ENCODE measurements at regions not wholly inside any gene's neighbourhood (a gene's known extent, or its start where the extent isn't known, plus 50 kb on each side); places are given as distances from the start of the nearest gene placed in this dataset.
"Not testable (repeated sequence)": the region's sequence is repeated elsewhere in the genome, so short reads cannot be mapped to it uniquely, and the experiment has no call there.

- no peak for DNase-seq (ENCODE audit: low spot score)
Measured at GRCh38 chr15:96043591-96044171, 286.8 kb upstream of the NR2F2 start.

- no peak for DNase-seq (ENCODE audit: low spot score)
Measured at GRCh38 chr15:96046620-96047240, 283.8 kb upstream of the NR2F2 start.

- DNase-seq (ENCODE audit: low spot score), result no peak
Measured at GRCh38 chr15:96047255-96047931, 283.1 kb upstream of the NR2F2 start.

- no peak for DNase-seq (ENCODE audit: low spot score)
Measured at GRCh38 chr15:96049323-96049722, 281.2 kb upstream of the NR2F2 start.

GRCh38 chr15:96049766-96050165 is 280.7 kb upstream of the NR2F2 start:
- DNase-seq (ENCODE audit: low spot score), result no peak

GRCh38 chr15:96051598-96051997 is 278.9 kb upstream of the NR2F2 start:
- no peak for DNase-seq (ENCODE audit: low spot score)

- DNase-seq (ENCODE audit: low spot score), result no peak
Measured at GRCh38 chr15:96052154-96052553, 278.3 kb upstream of the NR2F2 start.

- DNase-seq (ENCODE audit: low spot score), result no peak
Measured at GRCh38 chr15:96052572-96053030, 277.9 kb upstream of the NR2F2 start.

GRCh38 chr15:96053031-96053780 is 277.3 kb upstream of the NR2F2 start:
- DNase-seq (ENCODE audit: low spot score), result no peak

GRCh38 chr15:96053781-96054428 is 276.6 kb upstream of the NR2F2 start:
- no peak for DNase-seq (ENCODE audit: low spot score)

- no peak for DNase-seq (ENCODE audit: low spot score)
Measured at GRCh38 chr15:96054621-96055020, 275.9 kb upstream of the NR2F2 start.

- DNase-seq (ENCODE audit: low spot score), result no peak
Measured at GRCh38 chr15:96058103-96058851, 272.2 kb upstream of the NR2F2 start.

- not testable (repeated sequence) for DNase-seq (ENCODE audit: low spot score)
Measured at GRCh38 chr15:96058852-96059103, 271.7 kb upstream of the NR2F2 start.

GRCh38 chr15:96060591-96060990 is 269.9 kb upstream of the NR2F2 start:
- DNase-seq (ENCODE audit: low spot score), result not testable (repeated sequence)

- DNase-seq (ENCODE audit: low spot score), result peak; percentile 54
Measured at GRCh38 chr15:96064351-96064756, 266.1 kb upstream of the NR2F2 start.

GRCh38 chr15:96066126-96066525 is 264.4 kb upstream of the NR2F2 start:
- no peak for DNase-seq (ENCODE audit: low spot score)

- DNase-seq (ENCODE audit: low spot score), result no peak
Measured at GRCh38 chr15:96066852-96067495, 263.5 kb upstream of the NR2F2 start.

GRCh38 chr15:96067677-96068076 is 262.8 kb upstream of the NR2F2 start:
- DNase-seq (ENCODE audit: low spot score), result no peak

GRCh38 chr15:96068897-96069296 is 261.6 kb upstream of the NR2F2 start:
- no peak for DNase-seq (ENCODE audit: low spot score)

GRCh38 chr15:96070636-96071035 is 259.9 kb upstream of the NR2F2 start:
- no peak for DNase-seq (ENCODE audit: low spot score)

- DNase-seq (ENCODE audit: low spot score), result no peak
Measured at GRCh38 chr15:96072821-96073220, 257.7 kb upstream of the NR2F2 start.
